ENCODE measurements at regions not wholly inside any gene's neighbourhood (a gene's known extent, or its start where the extent isn't known, plus 50 kb on each side); places are given as distances from the start of the nearest gene placed in this dataset.

DNA sequence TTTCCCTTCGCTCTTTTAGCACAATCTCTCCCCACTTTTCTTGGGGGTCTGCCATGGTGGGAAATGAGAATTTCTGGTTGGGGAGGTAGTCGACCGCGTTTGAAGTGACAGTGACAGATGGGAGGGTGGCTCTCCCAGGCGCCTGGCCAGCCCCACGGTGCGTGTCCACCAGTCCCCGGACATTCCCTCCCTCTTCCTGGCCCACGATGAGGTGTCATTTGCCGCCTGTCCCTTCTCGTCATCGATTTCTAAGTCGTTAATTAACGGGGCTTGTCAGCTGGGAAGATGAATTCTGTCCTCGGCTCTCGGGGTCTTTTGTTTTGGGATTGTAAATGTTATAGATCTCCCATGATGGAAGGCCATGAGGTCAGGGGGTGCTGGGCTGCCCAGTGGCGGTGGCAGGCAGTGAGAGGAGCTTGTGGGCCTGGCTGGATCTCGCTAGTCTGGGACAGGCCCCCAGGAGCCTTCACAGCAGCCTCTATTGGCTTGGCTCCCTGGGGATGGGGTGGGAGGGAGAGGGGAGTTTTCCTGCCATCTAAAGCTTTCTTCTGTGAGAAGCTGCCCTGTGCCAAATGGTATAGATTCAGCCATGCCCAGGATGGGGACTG lies 164.2 kb downstream of the MRM1 start:
- TF ChIP-seq, protein P1, sequence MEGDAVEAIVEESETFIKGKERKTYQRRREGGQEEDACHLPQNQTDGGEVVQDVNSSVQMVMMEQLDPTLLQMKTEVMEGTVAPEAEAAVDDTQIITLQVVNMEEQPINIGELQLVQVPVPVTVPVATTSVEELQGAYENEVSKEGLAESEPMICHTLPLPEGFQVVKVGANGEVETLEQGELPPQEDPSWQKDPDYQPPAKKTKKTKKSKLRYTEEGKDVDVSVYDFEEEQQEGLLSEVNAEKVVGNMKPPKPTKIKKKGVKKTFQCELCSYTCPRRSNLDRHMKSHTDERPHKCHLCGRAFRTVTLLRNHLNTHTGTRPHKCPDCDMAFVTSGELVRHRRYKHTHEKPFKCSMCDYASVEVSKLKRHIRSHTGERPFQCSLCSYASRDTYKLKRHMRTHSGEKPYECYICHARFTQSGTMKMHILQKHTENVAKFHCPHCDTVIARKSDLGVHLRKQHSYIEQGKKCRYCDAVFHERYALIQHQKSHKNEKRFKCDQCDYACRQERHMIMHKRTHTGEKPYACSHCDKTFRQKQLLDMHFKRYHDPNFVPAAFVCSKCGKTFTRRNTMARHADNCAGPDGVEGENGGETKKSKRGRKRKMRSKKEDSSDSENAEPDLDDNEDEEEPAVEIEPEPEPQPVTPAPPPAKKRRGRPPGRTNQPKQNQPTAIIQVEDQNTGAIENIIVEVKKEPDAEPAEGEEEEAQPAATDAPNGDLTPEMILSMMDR (IDR thresholded peaks at IDR 0.05): no peak
- TF ChIP-seq, protein P2, sequence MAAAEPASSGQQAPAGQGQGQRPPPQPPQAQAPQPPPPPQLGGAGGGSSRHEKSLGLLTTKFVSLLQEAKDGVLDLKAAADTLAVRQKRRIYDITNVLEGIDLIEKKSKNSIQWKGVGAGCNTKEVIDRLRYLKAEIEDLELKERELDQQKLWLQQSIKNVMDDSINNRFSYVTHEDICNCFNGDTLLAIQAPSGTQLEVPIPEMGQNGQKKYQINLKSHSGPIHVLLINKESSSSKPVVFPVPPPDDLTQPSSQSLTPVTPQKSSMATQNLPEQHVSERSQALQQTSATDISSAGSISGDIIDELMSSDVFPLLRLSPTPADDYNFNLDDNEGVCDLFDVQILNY (CRISPR knock-in tag; IDR thresholded peaks at IDR 0.05): no peak
- no peak for TF ChIP-seq JUN (CRISPR knock-in tag; IDR thresholded peaks at IDR 0.05)
- TF ChIP-seq, protein P3, sequence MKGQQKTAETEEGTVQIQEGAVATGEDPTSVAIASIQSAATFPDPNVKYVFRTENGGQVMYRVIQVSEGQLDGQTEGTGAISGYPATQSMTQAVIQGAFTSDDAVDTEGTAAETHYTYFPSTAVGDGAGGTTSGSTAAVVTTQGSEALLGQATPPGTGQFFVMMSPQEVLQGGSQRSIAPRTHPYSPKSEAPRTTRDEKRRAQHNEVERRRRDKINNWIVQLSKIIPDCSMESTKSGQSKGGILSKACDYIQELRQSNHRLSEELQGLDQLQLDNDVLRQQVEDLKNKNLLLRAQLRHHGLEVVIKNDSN (CRISPR knock-in tag; IDR thresholded peaks at IDR 0.05): no peak
- TF ChIP-seq NFE2L1 (CRISPR knock-in tag; IDR thresholded peaks at IDR 0.05): no peak
- TF ChIP-seq, protein P4, sequence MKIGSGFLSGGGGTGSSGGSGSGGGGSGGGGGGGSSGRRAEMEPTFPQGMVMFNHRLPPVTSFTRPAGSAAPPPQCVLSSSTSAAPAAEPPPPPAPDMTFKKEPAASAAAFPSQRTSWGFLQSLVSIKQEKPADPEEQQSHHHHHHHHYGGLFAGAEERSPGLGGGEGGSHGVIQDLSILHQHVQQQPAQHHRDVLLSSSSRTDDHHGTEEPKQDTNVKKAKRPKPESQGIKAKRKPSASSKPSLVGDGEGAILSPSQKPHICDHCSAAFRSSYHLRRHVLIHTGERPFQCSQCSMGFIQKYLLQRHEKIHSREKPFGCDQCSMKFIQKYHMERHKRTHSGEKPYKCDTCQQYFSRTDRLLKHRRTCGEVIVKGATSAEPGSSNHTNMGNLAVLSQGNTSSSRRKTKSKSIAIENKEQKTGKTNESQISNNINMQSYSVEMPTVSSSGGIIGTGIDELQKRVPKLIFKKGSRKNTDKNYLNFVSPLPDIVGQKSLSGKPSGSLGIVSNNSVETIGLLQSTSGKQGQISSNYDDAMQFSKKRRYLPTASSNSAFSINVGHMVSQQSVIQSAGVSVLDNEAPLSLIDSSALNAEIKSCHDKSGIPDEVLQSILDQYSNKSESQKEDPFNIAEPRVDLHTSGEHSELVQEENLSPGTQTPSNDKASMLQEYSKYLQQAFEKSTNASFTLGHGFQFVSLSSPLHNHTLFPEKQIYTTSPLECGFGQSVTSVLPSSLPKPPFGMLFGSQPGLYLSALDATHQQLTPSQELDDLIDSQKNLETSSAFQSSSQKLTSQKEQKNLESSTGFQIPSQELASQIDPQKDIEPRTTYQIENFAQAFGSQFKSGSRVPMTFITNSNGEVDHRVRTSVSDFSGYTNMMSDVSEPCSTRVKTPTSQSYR (CRISPR knock-in tag; IDR thresholded peaks at IDR 0.05): no peak
- no peak for TF ChIP-seq HMGA2 (CRISPR knock-in tag; IDR thresholded peaks at IDR 0.05)

Measured in WTC11 (cell line).